ENCODE measurements at regions not wholly inside any gene's neighbourhood (a gene's known extent, or its start where the extent isn't known, plus 50 kb on each side); places are given as distances from the start of the nearest gene placed in this dataset.

- in situ Hi-C loops (cut with HindIII; ENCODE audit: low sequenced_read_pairs), result no loop called here
- TF ChIP-seq CTCF (IDR thresholded peaks at IDR 0.05; ENCODE audit: low read depth, low read length), result no peak
- DNase-seq (ENCODE audit: low read depth, low spot score), result no peak
Observed at GRCh38 chr18:35862119-35862640, 110.3 kb upstream of the RMP24 start.

GRCh38 chr18:35864916-35865315 lies 107.6 kb upstream of the RMP24 start:
- no peak for DNase-seq (ENCODE audit: low read depth, low spot score)
- no peak for TF ChIP-seq CTCF (IDR thresholded peaks at IDR 0.05; ENCODE audit: low read depth, low read length)
- in situ Hi-C loops (cut with HindIII; ENCODE audit: low sequenced_read_pairs), result no loop called here
- H3K4me3 ChIP-seq (ENCODE audit: low read depth, low read length), result no peak overlapping the region

More at GRCh38 chr18:35862119-35862640, 110.3 kb upstream of the RMP24 start:
- H3K4me3 ChIP-seq (ENCODE audit: low read depth, low read length), result no peak overlapping the region

GRCh38 chr18:35868915-35869314 lies 103.6 kb upstream of the RMP24 start:
- in situ Hi-C loops (cut with HindIII; ENCODE audit: low sequenced_read_pairs), result no loop called here
- no peak overlapping the region for H3K4me3 ChIP-seq (ENCODE audit: low read depth, low read length)
- DNase-seq (ENCODE audit: low read depth, low spot score), result no peak
- TF ChIP-seq CTCF (IDR thresholded peaks at IDR 0.05; ENCODE audit: low read depth, low read length), result no peak

GRCh38 chr18:35871337-35871736 lies 101.1 kb upstream of the RMP24 start:
- DNase-seq (ENCODE audit: low read depth, low spot score), result no peak
- in situ Hi-C loops (cut with HindIII; ENCODE audit: low sequenced_read_pairs), result no loop called here
- no peak overlapping the region for H3K4me3 ChIP-seq (ENCODE audit: low read depth, low read length)
- TF ChIP-seq CTCF (IDR thresholded peaks at IDR 0.05; ENCODE audit: low read depth, low read length), result no peak

- no peak for TF ChIP-seq CTCF (IDR thresholded peaks at IDR 0.05; ENCODE audit: low read depth, low read length)
- in situ Hi-C loops (cut with HindIII; ENCODE audit: low sequenced_read_pairs), result no loop called here
- no peak for DNase-seq (ENCODE audit: low read depth, low spot score)
- no peak overlapping the region for H3K4me3 ChIP-seq (ENCODE audit: low read depth, low read length)
Observed at GRCh38 chr18:35875566-35875965, 96.9 kb upstream of the RMP24 start.

GRCh38 chr18:35876243-35876642 lies 96.2 kb upstream of the RMP24 start:
- in situ Hi-C loops (cut with HindIII; ENCODE audit: low sequenced_read_pairs), result no loop called here
- TF ChIP-seq CTCF (IDR thresholded peaks at IDR 0.05; ENCODE audit: low read depth, low read length), result no peak
- no peak for DNase-seq (ENCODE audit: low read depth, low spot score)

More at GRCh38 chr18:35876243-35876642, 96.2 kb upstream of the RMP24 start:
- H3K4me3 ChIP-seq (ENCODE audit: low read depth, low read length), result no peak overlapping the region
